GM21786 (cell line): ENCODE measurements at regions not wholly inside any gene's neighbourhood (a gene's known extent, or its start where the extent isn't known, plus 50 kb on each side); places are given as distances from the start of the nearest gene placed in this dataset.
"Not testable (repeated sequence)": the region's sequence is repeated elsewhere in the genome, so short reads cannot be mapped to it uniquely, and the experiment has no call there.

Source experiments
- ATAC-seq: cut with Tn5 transposase; IDR thresholded peaks from one replicate; pipeline ENCODE4 v1.9.1; 2021; ENCODE audit not compliant: unreplicated experiment

- no peak for ATAC-seq
Measured at GRCh38 chr3:86887876-86888275, 103.1 kb downstream of the VGLL3 start.

GRCh38 chr3:86880066-86880465 is 110.9 kb downstream of the VGLL3 start:
- ATAC-seq: no peak

- not testable (repeated sequence) for ATAC-seq
Measured at GRCh38 chr3:86876504-86877181, 114.3 kb downstream of the VGLL3 start.

- not testable (repeated sequence) for ATAC-seq
Measured at GRCh38 chr3:86874790-86875189, 116.2 kb downstream of the VGLL3 start.

GRCh38 chr3:86869566-86869965 is 121.4 kb downstream of the VGLL3 start:
- no peak for ATAC-seq

GRCh38 chr3:86867982-86868381 is 123.0 kb downstream of the VGLL3 start:
- ATAC-seq: no peak

GRCh38 chr3:86865506-86865905 is 125.4 kb downstream of the VGLL3 start:
- no peak for ATAC-seq

- ATAC-seq: no peak
Measured at GRCh38 chr3:86856711-86857110, 134.2 kb downstream of the VGLL3 start.

- ATAC-seq: no peak
Measured at GRCh38 chr3:86849991-86850390, 141.0 kb downstream of the VGLL3 start.

- ATAC-seq: no peak
Measured at GRCh38 chr3:86845726-86846125, 145.2 kb downstream of the VGLL3 start.

GRCh38 chr3:86838927-86839326 is 152.0 kb downstream of the VGLL3 start:
- no peak for ATAC-seq

GRCh38 chr3:86837871-86838270 is 153.1 kb downstream of the VGLL3 start:
- no peak for ATAC-seq

GRCh38 chr3:86830566-86830965 is 160.4 kb downstream of the VGLL3 start:
- ATAC-seq: no peak

- no peak for ATAC-seq
Measured at GRCh38 chr3:86828751-86829150, 162.2 kb downstream of the VGLL3 start.

- ATAC-seq: not testable (repeated sequence)
Measured at GRCh38 chr3:86827582-86827981, 163.4 kb downstream of the VGLL3 start.

- ATAC-seq: no peak
Measured at GRCh38 chr3:86826292-86826691, 164.7 kb downstream of the VGLL3 start.

GRCh38 chr3:86815880-86816279 is 175.1 kb downstream of the VGLL3 start:
- no peak for ATAC-seq

GRCh38 chr3:86814918-86815655 is 175.9 kb downstream of the VGLL3 start:
- no peak for ATAC-seq

GRCh38 chr3:86814321-86814720 is 176.6 kb downstream of the VGLL3 start:
- ATAC-seq: no peak

GRCh38 chr3:86801921-86802320 is 189.0 kb downstream of the VGLL3 start:
- no peak for ATAC-seq

- no peak for ATAC-seq
Measured at GRCh38 chr3:86801066-86801465, 189.9 kb downstream of the VGLL3 start.

- no peak for ATAC-seq
Measured at GRCh38 chr3:86800116-86800515, 190.8 kb downstream of the VGLL3 start.

- ATAC-seq: no peak
Measured at GRCh38 chr3:86797946-86798345, 193.0 kb downstream of the VGLL3 start.
